OCI-M2 (cell line): ENCODE measurements at regions not wholly inside any gene's neighbourhood (a gene's known extent, or its start where the extent isn't known, plus 50 kb on each side); places are given as distances from the start of the nearest gene placed in this dataset.
"Not testable (repeated sequence)": the region's sequence is repeated elsewhere in the genome, so short reads cannot be mapped to it uniquely, and the experiment has no call there.

ENCODE experiments used
- DNase-seq: peaks from one replicate; lab custom pipeline; 2025; ENCODE audit not compliant: unreplicated experiment; lab: John Stamatoyannopoulos, UW

- no peak for DNase-seq
These were observed 185.0 kb upstream of the ANKRD28 start for GRCh38 chr3:15982667-15983196.

- no peak for DNase-seq
These were observed 185.5 kb upstream of the ANKRD28 start for GRCh38 chr3:15983232-15983631.

DNA sequence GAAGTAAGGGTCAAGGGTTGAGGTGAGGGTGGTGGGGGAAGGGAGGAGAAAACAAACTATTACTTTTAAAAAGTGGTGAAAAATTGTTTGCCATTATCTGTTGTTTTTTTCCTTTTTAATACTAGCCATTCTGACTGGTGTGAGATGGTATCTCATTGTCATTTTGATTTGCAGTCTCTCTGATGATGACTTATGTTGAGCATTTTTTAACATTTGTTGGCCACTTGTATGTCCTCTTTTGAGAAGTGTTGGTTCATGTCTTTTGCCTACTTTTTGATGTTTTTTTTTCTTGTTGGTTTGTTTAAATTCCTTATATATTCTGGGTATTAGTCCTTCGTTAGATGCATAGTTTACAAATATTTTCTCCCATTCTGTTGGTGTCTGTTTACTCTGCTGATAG lies 185.9 kb upstream of the ANKRD28 start:
- no peak for DNase-seq

GRCh38 chr3:15989419-15989818 lies 185.1 kb upstream of the GALNT15 start:
- DNase-seq: no peak

DNA sequence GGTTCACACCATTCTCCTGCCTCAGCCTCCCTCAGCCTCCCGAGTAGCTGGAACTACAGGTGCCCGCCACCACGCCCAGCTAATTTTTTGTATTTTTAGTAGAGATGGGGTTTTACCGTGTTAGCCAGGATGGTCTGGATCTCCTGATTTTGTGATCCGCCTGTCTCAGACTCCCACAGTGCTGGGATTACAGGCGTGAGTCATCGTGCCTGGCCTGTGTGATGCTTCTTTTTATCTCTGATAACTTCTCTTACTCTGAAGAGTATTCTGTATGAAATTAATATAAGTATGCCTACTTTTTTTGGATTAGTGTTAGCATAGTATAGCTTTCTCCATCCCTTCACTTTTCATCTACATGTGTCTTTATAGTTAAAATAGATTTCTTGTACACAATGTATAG lies 180.8 kb upstream of the GALNT15 start:
- DNase-seq: not testable (repeated sequence)

GRCh38 chr3:15996496-15996895 lies 178.0 kb upstream of the GALNT15 start:
- DNase-seq: not testable (repeated sequence)

DNA sequence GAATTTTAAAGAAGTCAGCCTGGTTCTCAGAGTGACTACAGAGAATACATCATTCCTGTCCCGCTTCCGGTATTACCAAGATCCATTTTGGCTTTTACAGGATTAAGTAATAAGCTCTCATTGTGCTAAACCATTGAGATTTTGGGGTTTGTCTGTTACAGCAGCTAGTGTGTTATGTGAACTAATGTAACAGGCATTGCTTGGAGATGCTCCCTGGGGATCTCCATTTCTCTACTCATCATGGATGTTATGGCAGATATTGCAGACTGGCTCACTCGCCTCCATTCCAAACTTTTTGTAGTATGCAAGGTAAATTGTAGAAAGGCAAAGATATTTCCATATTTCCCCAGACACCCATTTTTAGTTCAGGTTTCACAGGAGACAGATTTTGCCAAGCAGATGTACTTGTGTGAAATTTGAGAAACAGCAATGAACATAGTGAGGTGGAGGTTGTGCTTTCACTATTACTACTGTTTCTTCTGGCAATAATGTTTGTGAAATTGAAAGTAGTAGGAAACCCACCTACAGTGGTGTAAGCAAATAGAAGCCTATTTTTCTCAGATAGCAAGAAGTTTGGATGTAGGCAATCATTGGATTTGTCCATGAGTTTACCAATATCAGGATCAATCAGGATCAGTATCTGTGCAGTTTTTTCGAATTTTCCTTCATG lies 177.1 kb upstream of the GALNT15 start:
- DNase-seq: no peak

GRCh38 chr3:15998911-15999310 lies 175.6 kb upstream of the GALNT15 start:
- DNase-seq: no peak

- no peak for DNase-seq
These were observed 169.7 kb upstream of the GALNT15 start for GRCh38 chr3:16004812-16005211.

DNA sequence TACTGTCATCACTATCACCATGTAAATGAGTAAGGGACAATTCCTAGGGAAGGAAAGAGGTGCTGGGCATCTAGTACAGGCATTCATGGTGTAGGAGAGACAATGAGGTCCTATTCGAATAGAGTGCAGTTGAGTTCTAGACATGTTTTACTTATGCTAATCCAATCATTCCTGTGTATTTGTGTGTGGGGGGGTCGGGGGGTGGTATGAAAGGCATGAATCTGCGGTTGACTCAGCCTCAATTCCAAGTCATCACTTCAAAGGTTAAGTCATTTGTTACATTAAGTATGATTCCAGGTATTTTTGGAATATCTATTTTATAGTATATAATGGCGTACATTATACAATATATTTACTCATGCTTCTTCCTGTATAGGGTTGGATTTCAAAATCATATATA lies 163.1 kb upstream of the GALNT15 start:
- DNase-seq: no peak

GRCh38 chr3:16012086-16012485 lies 162.4 kb upstream of the GALNT15 start:
- DNase-seq: no peak

DNA sequence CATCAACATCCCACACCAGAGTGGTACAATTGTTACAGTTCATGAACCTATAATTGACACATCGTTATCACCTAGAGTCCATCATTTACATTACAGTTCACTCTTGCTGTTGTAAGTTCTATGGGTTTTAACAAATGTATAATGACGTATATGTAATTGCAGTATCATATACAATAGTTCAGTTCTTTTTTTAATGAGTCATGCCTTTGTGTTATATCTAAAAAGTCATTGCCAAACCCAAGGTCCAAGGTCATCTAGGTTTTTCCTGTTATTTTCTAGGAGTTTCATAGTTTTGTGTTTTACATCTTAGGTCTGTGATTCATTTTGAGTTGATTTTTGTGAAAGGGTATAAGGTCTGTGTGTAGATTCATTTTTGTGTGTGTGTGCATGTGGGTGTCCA lies 160.9 kb upstream of the GALNT15 start:
- DNase-seq: no peak

GRCh38 chr3:16021801-16022200 lies 152.7 kb upstream of the GALNT15 start:
- not testable (repeated sequence) for DNase-seq

GRCh38 chr3:16023881-16024280 lies 150.6 kb upstream of the GALNT15 start:
- not testable (repeated sequence) for DNase-seq

- no peak for DNase-seq
These were observed 149.9 kb upstream of the GALNT15 start for GRCh38 chr3:16024548-16024947.

- DNase-seq: no peak
These were observed 147.7 kb upstream of the GALNT15 start for GRCh38 chr3:16026753-16027152.

DNA sequence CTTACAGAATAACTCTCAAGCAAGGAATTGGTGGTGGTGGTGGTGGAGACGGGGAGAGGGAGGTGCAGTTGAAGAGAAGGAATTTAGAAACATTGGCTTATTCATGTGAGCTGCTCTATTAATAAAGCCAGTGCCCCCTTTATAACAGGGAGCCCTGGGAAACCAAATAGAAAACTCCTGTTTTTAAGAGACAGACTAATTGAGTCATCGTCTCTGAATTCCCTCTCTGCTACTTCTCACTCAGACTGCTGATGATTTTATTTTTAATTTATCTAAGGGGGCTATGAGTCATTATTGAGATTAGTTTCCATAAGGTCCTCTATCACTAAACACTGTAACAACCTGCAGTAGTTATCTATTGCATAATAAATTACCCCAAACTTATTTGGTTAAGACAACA lies 145.9 kb upstream of the GALNT15 start:
- no peak for DNase-seq

GRCh38 chr3:16030342-16030741 lies 144.1 kb upstream of the GALNT15 start:
- DNase-seq: no peak

DNA sequence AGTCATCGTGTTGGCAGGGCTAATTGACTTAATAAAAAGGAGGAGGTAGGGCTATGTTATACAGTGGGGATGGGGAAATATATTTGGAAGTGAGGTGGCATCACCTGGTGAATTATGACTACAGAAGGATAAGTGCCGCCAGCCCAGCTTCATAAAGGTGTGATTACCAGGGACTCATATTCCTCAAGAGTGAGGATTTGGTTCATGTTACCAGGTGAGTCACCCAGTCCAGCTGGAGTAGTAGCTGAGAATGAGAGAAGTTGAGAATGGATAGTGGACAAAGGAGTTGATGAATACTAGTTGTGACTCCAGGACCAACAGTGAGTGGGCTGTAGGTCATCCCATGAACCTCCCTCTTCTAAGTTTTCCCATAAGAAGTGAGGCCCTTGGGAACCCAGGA lies 143.0 kb upstream of the GALNT15 start:
- no peak for DNase-seq

- DNase-seq: no peak
These were observed 140.4 kb upstream of the GALNT15 start for GRCh38 chr3:16033889-16034687.

DNA sequence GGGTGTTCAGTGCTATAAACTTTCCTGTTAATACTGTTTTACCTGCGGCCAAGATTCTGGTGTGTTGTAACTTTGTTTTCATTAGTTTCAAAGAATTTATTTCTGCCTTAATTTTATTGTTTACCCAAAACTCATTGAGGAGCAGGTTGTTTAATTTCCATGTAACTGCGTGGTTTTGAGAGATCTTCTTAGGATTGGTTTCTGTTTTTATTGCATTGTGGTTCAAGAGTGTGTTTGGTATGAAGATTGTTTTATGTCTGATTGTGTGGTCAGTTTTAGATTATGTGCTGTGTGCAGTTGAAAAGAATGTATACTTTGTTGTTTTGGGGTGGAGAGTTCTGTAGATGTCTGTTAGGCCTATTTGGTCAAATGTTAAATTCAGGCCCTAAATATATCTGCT lies 133.5 kb upstream of the GALNT15 start:
- DNase-seq: no peak
